IMR-90 (cell line): ENCODE measurements at regions not wholly inside any gene's neighbourhood (a gene's known extent, or its start where the extent isn't known, plus 50 kb on each side); places are given as distances from the start of the nearest gene placed in this dataset.

Source experiments
- MAZ ChIP-seq: IDR thresholded peaks from 2 replicates; pipeline ENCODE4 v1.6.1; 2012; ENCODE audit warnings: low read depth, mild to moderate bottlenecking, low read length, improper control_type of control experiment, moderate library complexity, borderline replicate concordance
- POLR2A ChIP-seq: IDR thresholded peaks from 2 replicates; pipeline ENCODE4 v1.6.1; 2012; ENCODE audit warnings: mild to moderate bottlenecking, low read depth, low read length
- RAD21 ChIP-seq: IDR thresholded peaks from 2 replicates; pipeline ENCODE4 v1.6.1; 2012; ENCODE audit warnings: low read length, improper control_type of control experiment
- SMC3 ChIP-seq: fragments of 150-350 bp; IDR thresholded peaks from 2 replicates; pipeline ENCODE4 v1.6.1; 2016; ENCODE audit warnings: low read depth, mild to moderate bottlenecking, antibody characterized with exemption, low read length, moderate library complexity
- TF ChIP-seq, protein P1 (sequence below): conservative IDR thresholded peaks from 2 replicates; pipeline ENCODE4 v1.5.1; 2012; ENCODE audit warnings: mild to moderate bottlenecking, low read depth, low read length, improper control_type of control experiment

DNA sequence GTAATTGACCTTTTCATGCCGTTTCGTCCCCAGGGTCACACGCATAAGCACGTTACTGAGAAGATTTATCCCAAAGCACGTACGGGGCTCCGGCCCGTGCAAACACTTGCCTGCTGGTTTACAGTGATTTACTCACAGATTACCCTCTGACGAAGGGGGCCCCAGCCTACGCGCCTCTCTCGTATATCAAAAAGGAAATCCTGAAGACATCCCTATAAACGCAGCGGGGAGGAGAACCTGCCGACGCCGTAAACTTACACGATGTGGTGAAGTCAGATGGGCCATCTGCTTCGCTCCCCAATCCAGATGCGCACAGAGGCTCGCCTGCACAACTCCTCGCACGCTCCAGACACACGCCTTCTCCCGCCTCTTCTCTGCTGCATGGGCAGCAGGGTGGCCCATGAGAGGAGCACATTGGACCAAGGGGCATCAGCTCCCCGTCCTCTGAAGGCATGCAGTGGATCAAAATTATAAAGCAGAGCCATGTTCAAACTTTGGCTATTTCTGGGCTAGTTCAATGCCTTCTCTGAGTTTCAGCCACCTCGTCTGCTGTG, 123.6 kb downstream of the MN1 start:
- TF ChIP-seq POLR2A (no peak), MAZ (no peak), SMC3 (no peak), RAD21 (no peak)
- TF ChIP-seq, protein P1, sequence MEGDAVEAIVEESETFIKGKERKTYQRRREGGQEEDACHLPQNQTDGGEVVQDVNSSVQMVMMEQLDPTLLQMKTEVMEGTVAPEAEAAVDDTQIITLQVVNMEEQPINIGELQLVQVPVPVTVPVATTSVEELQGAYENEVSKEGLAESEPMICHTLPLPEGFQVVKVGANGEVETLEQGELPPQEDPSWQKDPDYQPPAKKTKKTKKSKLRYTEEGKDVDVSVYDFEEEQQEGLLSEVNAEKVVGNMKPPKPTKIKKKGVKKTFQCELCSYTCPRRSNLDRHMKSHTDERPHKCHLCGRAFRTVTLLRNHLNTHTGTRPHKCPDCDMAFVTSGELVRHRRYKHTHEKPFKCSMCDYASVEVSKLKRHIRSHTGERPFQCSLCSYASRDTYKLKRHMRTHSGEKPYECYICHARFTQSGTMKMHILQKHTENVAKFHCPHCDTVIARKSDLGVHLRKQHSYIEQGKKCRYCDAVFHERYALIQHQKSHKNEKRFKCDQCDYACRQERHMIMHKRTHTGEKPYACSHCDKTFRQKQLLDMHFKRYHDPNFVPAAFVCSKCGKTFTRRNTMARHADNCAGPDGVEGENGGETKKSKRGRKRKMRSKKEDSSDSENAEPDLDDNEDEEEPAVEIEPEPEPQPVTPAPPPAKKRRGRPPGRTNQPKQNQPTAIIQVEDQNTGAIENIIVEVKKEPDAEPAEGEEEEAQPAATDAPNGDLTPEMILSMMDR: no peak
